Activated CD4-positive, alpha-beta T cell treated with anti-CD3 and anti-CD28 coated beads, Interleukin-2, amount 10 ng/mL, durations not matched to agents 7 days and 5 days (primary cell): ENCODE measurements at regions not wholly inside any gene's neighbourhood (a gene's known extent, or its start where the extent isn't known, plus 50 kb on each side); places are given as distances from the start of the nearest gene placed in this dataset.

ENCODE experiments used
- CTCF ChIA-PET: fragments of 350-600 bp; sonication (Branson Sonifier 250); formaldehyde crosslinking; loops from one replicate; lab custom pipeline; 2021; ENCODE audit warnings: antibody characterized with exemption; lab: Charles Lee
- POLR2A ChIA-PET: fragments of 350-600 bp; sonication (Branson Sonifier 250); formaldehyde crosslinking; loops from one replicate; lab custom pipeline; 2021; ENCODE audit warnings: antibody characterized with exemption; lab: Charles Lee
- DNase-seq: peaks from one replicate; pipeline ENCODE4 v3.0.0-alpha.2; 2020
- H3K27ac Mint-ChIP-seq: one replicate; pipeline ENCODE4 v1.8.0; 2021; ENCODE audit warnings: mild to moderate bottlenecking, moderate library complexity, mixed read lengths
- H3K27me3 Mint-ChIP-seq: one replicate; pipeline ENCODE4 v1.8.0; 2021; ENCODE audit warnings: mixed read lengths
- H3K36me3 Mint-ChIP-seq: one replicate; pipeline ENCODE4 v1.8.0; 2021; ENCODE audit warnings: low read depth, mixed read lengths
- H3K4me1 Mint-ChIP-seq: one replicate; pipeline ENCODE4 v1.8.0; 2021; ENCODE audit warnings: mixed read lengths
- H3K4me3 Mint-ChIP-seq: one replicate; pipeline ENCODE4 v1.8.0; 2021; ENCODE audit warnings: mild to moderate bottlenecking, moderate library complexity, mixed read lengths
- H3K9me3 Mint-ChIP-seq: one replicate; pipeline ENCODE4 v1.8.0; 2021; ENCODE audit warnings: mixed read lengths

GRCh38 chr4:43264730-43265129 is 372.2 kb downstream of the GRXCR1 start:
- DNase-seq: no peak

GRCh38 chr4:43271946-43272345 is 379.4 kb downstream of the GRXCR1 start:
- Mint-ChIP-seq H3K4me1 (no peaks in the 10 kb centered on the region), H3K4me3 (no peak overlapping the region), H3K27me3 (no peaks in the 10 kb centered on the region), H3K36me3 (no peaks in the 10 kb centered on the region), H3K9me3 (peaks cover 6% of the 10 kb centered on the region), H3K27ac (no peak overlapping the region)
- no peak for DNase-seq
- CTCF ChIA-PET: no interaction called here
- POLR2A ChIA-PET: no interaction called here

More at GRCh38 chr4:43264730-43265129, 372.2 kb downstream of the GRXCR1 start:
- CTCF ChIA-PET: no interaction called here
- no peak overlapping the region for H3K27ac Mint-ChIP-seq
- POLR2A ChIA-PET: no interaction called here
- no peaks in the 10 kb centered on the region for H3K36me3 Mint-ChIP-seq
- H3K9me3 Mint-ChIP-seq: peaks cover 16% of the 10 kb centered on the region
- H3K27me3 Mint-ChIP-seq: no peaks in the 10 kb centered on the region
- no peaks in the 10 kb centered on the region for H3K4me1 Mint-ChIP-seq
- no peak overlapping the region for H3K4me3 Mint-ChIP-seq

GRCh38 chr4:43274376-43274775 is 381.9 kb downstream of the GRXCR1 start:
- Mint-ChIP-seq H3K9me3 (peaks cover 1% of the 10 kb centered on the region), H3K4me1 (no peaks in the 10 kb centered on the region), H3K27me3 (no peaks in the 10 kb centered on the region), H3K4me3 (no peak overlapping the region), H3K36me3 (no peaks in the 10 kb centered on the region), H3K27ac (no peak overlapping the region)
- DNase-seq: no peak
- ChIA-PET CTCF (no interaction called here), POLR2A (no interaction called here)

- H3K4me3 Mint-ChIP-seq: no peak overlapping the region
- H3K36me3 Mint-ChIP-seq: no peaks in the 10 kb centered on the region
- H3K27me3 Mint-ChIP-seq: no peaks in the 10 kb centered on the region
- ChIA-PET POLR2A (no interaction called here), CTCF (no interaction called here)
- no peak for DNase-seq
- no peak overlapping the region for H3K27ac Mint-ChIP-seq
- no peaks in the 10 kb centered on the region for H3K4me1 Mint-ChIP-seq
- peaks cover 1% of the 10 kb centered on the region for H3K9me3 Mint-ChIP-seq
These were observed 383.3 kb downstream of the GRXCR1 start for GRCh38 chr4:43275779-43276178.

- H3K9me3 Mint-ChIP-seq: peaks cover 1% of the 10 kb centered on the region
- DNase-seq: no peak
- H3K4me3 Mint-ChIP-seq: no peak overlapping the region
- CTCF ChIA-PET: no interaction called here
- H3K27me3 Mint-ChIP-seq: no peaks in the 10 kb centered on the region
- H3K27ac Mint-ChIP-seq: no peak overlapping the region
- no peaks in the 10 kb centered on the region for H3K4me1 Mint-ChIP-seq
- POLR2A ChIA-PET: no interaction called here
- H3K36me3 Mint-ChIP-seq: no peaks in the 10 kb centered on the region
These were observed 383.8 kb downstream of the GRXCR1 start for GRCh38 chr4:43276321-43276720.

GRCh38 chr4:43277003-43277402 is 384.5 kb downstream of the GRXCR1 start:
- Mint-ChIP-seq H3K4me1 (no peaks in the 10 kb centered on the region), H3K27ac (no peak overlapping the region), H3K36me3 (no peaks in the 10 kb centered on the region), H3K4me3 (no peak overlapping the region), H3K27me3 (no peaks in the 10 kb centered on the region), H3K9me3 (peaks cover 1% of the 10 kb centered on the region)
- ChIA-PET CTCF (no interaction called here), POLR2A (no interaction called here)
- DNase-seq: no peak

GRCh38 chr4:43282534-43282933 is 390.0 kb downstream of the GRXCR1 start:
- no peaks in the 10 kb centered on the region for H3K4me1 Mint-ChIP-seq
- no peak overlapping the region for H3K4me3 Mint-ChIP-seq
- CTCF ChIA-PET: no interaction called here
- H3K9me3 Mint-ChIP-seq: peaks cover 2% of the 10 kb centered on the region
- no peak overlapping the region for H3K27ac Mint-ChIP-seq
- DNase-seq: no peak
- H3K27me3 Mint-ChIP-seq: no peaks in the 10 kb centered on the region
- POLR2A ChIA-PET: no interaction called here
- no peaks in the 10 kb centered on the region for H3K36me3 Mint-ChIP-seq

GRCh38 chr4:43286137-43286536 is 393.6 kb downstream of the GRXCR1 start:
- Mint-ChIP-seq H3K4me1 (no peaks in the 10 kb centered on the region), H3K9me3 (peaks cover 2% of the 10 kb centered on the region), H3K27me3 (no peaks in the 10 kb centered on the region), H3K36me3 (no peaks in the 10 kb centered on the region), H3K4me3 (no peak overlapping the region), H3K27ac (no peak overlapping the region)
- POLR2A ChIA-PET: no interaction called here
- CTCF ChIA-PET: no interaction called here
- no peak for DNase-seq

GRCh38 chr4:43296946-43297528 is 404.5 kb downstream of the GRXCR1 start:
- no peak for DNase-seq
- Mint-ChIP-seq H3K27me3 (no peaks in the 10 kb centered on the region), H3K36me3 (no peaks in the 10 kb centered on the region), H3K4me3 (no peak overlapping the region), H3K4me1 (no peaks in the 10 kb centered on the region), H3K9me3 (peaks cover 7% of the 10 kb centered on the region), H3K27ac (no peak overlapping the region)
- POLR2A ChIA-PET: no interaction called here
- CTCF ChIA-PET: no interaction called here

- POLR2A ChIA-PET: no interaction called here
- Mint-ChIP-seq H3K4me1 (no peaks in the 10 kb centered on the region), H3K27ac (no peak overlapping the region), H3K9me3 (no peaks in the 10 kb centered on the region), H3K27me3 (no peaks in the 10 kb centered on the region), H3K4me3 (no peak overlapping the region), H3K36me3 (no peaks in the 10 kb centered on the region)
- CTCF ChIA-PET: no interaction called here
- no peak for DNase-seq
These were observed 424.3 kb downstream of the GRXCR1 start for GRCh38 chr4:43316813-43317212.

GRCh38 chr4:43325220-43325967 is 432.9 kb downstream of the GRXCR1 start:
- H3K36me3 Mint-ChIP-seq: no peaks in the 10 kb centered on the region
- no peaks in the 10 kb centered on the region for H3K4me1 Mint-ChIP-seq
- no peak for DNase-seq
- no peak overlapping the region for H3K4me3 Mint-ChIP-seq
- CTCF ChIA-PET: interaction anchor here (0.6 kb wide), 1 partner anchor 603 kb away, joined by 5 read pairs; no protein-coding TSS in a partner anchor
- POLR2A ChIA-PET: no interaction called here
- H3K27me3 Mint-ChIP-seq: no peaks in the 10 kb centered on the region
- H3K27ac Mint-ChIP-seq: no peak overlapping the region
- peaks cover 3% of the 10 kb centered on the region for H3K9me3 Mint-ChIP-seq

GRCh38 chr4:43330288-43330687 is 437.8 kb downstream of the GRXCR1 start:
- H3K9me3 Mint-ChIP-seq: peaks cover 7% of the 10 kb centered on the region
- no peak for DNase-seq
- ChIA-PET CTCF (no interaction called here), POLR2A (no interaction called here)
- no peak overlapping the region for H3K4me3 Mint-ChIP-seq
- H3K36me3 Mint-ChIP-seq: no peaks in the 10 kb centered on the region
- H3K27ac Mint-ChIP-seq: no peak overlapping the region
- no peaks in the 10 kb centered on the region for H3K4me1 Mint-ChIP-seq
- H3K27me3 Mint-ChIP-seq: no peaks in the 10 kb centered on the region

- CTCF ChIA-PET: no interaction called here
- Mint-ChIP-seq H3K4me1 (no peaks in the 10 kb centered on the region), H3K27me3 (no peaks in the 10 kb centered on the region), H3K9me3 (peaks cover 7% of the 10 kb centered on the region), H3K27ac (no peak overlapping the region), H3K36me3 (no peaks in the 10 kb centered on the region), H3K4me3 (no peak overlapping the region)
- POLR2A ChIA-PET: no interaction called here
- DNase-seq: no peak
These were observed 438.9 kb downstream of the GRXCR1 start for GRCh38 chr4:43331226-43332051.
